Skin of body (tissue), 1 donor: ENCODE measurements at regions not wholly inside any gene's neighbourhood (a gene's known extent, or its start where the extent isn't known, plus 50 kb on each side); places are given as distances from the start of the nearest gene placed in this dataset.
"Not testable (repeated sequence)": the region's sequence is repeated elsewhere in the genome, so short reads cannot be mapped to it uniquely, and the experiment has no call there.

ENCODE experiments used
- DNase-seq: peaks from one replicate; lab custom pipeline; 2025; lab: John Stamatoyannopoulos, UW

GRCh38 chr3:153440311-153440710 is 278.3 kb downstream of the RAP2B start:
- DNase-seq: no peak

- DNase-seq: no peak
Observed at GRCh38 chr3:153442386-153442785, 280.4 kb downstream of the RAP2B start.

GRCh38 chr3:153442799-153443487 is 280.9 kb downstream of the RAP2B start:
- DNase-seq: no peak

- DNase-seq: no peak
Observed at GRCh38 chr3:153443961-153444360, 281.9 kb downstream of the RAP2B start.

GRCh38 chr3:153445817-153446216 is 283.8 kb downstream of the RAP2B start:
- no peak for DNase-seq

- DNase-seq: no peak
Observed at GRCh38 chr3:153448151-153448829, 286.3 kb downstream of the RAP2B start.

GRCh38 chr3:153456833-153457545 is 295.0 kb downstream of the RAP2B start:
- no peak for DNase-seq

- DNase-seq: no peak
Observed at GRCh38 chr3:153458881-153459280, 296.9 kb downstream of the RAP2B start.

GRCh38 chr3:153462545-153462944 is 300.5 kb downstream of the RAP2B start:
- no peak for DNase-seq

- no peak for DNase-seq
Observed at GRCh38 chr3:153463895-153464294, 301.9 kb downstream of the RAP2B start.

- no peak for DNase-seq
Observed at GRCh38 chr3:153469162-153469561, 307.1 kb downstream of the RAP2B start.

GRCh38 chr3:153484842-153485241 is 322.8 kb downstream of the RAP2B start:
- no peak for DNase-seq

GRCh38 chr3:153495422-153495821 is 333.4 kb downstream of the RAP2B start:
- no peak for DNase-seq

- DNase-seq: no peak
Observed at GRCh38 chr3:153502682-153503081, 340.7 kb downstream of the RAP2B start.

GRCh38 chr3:153503873-153504272 is 341.8 kb downstream of the RAP2B start:
- no peak for DNase-seq

- DNase-seq: not testable (repeated sequence)
Observed at GRCh38 chr3:153506205-153506604, 344.2 kb downstream of the RAP2B start.

- DNase-seq: not testable (repeated sequence)
Observed at GRCh38 chr3:153506686-153507085, 344.7 kb downstream of the RAP2B start.

- no peak for DNase-seq
Observed at GRCh38 chr3:153513236-153513635, 351.2 kb downstream of the RAP2B start.

GRCh38 chr3:153528473-153528872 is 366.4 kb downstream of the RAP2B start:
- no peak for DNase-seq

- DNase-seq: no peak
Observed at GRCh38 chr3:153539263-153539662, 377.2 kb downstream of the RAP2B start.

GRCh38 chr3:153545471-153545870 is 383.4 kb downstream of the RAP2B start:
- no peak for DNase-seq

GRCh38 chr3:153547970-153548369 is 385.9 kb downstream of the RAP2B start:
- DNase-seq: no peak

- DNase-seq: not testable (repeated sequence)
Observed at GRCh38 chr3:153549686-153550085, 387.7 kb downstream of the RAP2B start.
